NOMO-1 treated with dmso at 0.1 percent for 144 hours (cell line): ENCODE measurements at regions not wholly inside any gene's neighbourhood (a gene's known extent, or its start where the extent isn't known, plus 50 kb on each side); places are given as distances from the start of the nearest gene placed in this dataset.

Experiments used
- DNase-seq: peaks from one replicate; lab custom pipeline; 2025; ENCODE audit not compliant: unreplicated experiment; lab: John Stamatoyannopoulos, UW

- no peak for DNase-seq
These were observed 338.8 kb downstream of the ANKRD7 start for GRCh38 chr7:118563311-118563710.

GRCh38 chr7:118572604-118573003, 348.1 kb downstream of the ANKRD7 start:
- DNase-seq, result no peak

- no peak for DNase-seq
These were observed 348.6 kb downstream of the ANKRD7 start for GRCh38 chr7:118573085-118573484.

- no peak for DNase-seq
These were observed 351.0 kb downstream of the ANKRD7 start for GRCh38 chr7:118575393-118575948.

- no peak for DNase-seq
These were observed 356.4 kb downstream of the ANKRD7 start for GRCh38 chr7:118580743-118581382.

- no peak for DNase-seq
These were observed 359.1 kb downstream of the ANKRD7 start for GRCh38 chr7:118583641-118584040.

- no peak for DNase-seq
These were observed 361.7 kb downstream of the ANKRD7 start for GRCh38 chr7:118586248-118586647.

GRCh38 chr7:118590107-118590506, 365.6 kb downstream of the ANKRD7 start:
- DNase-seq, result no peak

- no peak for DNase-seq
These were observed 377.6 kb downstream of the ANKRD7 start for GRCh38 chr7:118602090-118602489.

- no peak for DNase-seq
These were observed 382.1 kb downstream of the ANKRD7 start for GRCh38 chr7:118606602-118607001.

- no peak for DNase-seq
These were observed 384.7 kb downstream of the ANKRD7 start for GRCh38 chr7:118609207-118609606.

GRCh38 chr7:118615681-118616080, 391.2 kb downstream of the ANKRD7 start:
- DNase-seq, result no peak

- no peak for DNase-seq
These were observed 397.4 kb downstream of the ANKRD7 start for GRCh38 chr7:118621810-118622360.

GRCh38 chr7:118626739-118627138, 402.2 kb downstream of the ANKRD7 start:
- DNase-seq, result no peak

GRCh38 chr7:118627467-118627866, 403.0 kb downstream of the ANKRD7 start:
- no peak for DNase-seq

GRCh38 chr7:118629898-118630438, 405.5 kb downstream of the ANKRD7 start:
- DNase-seq, result no peak

GRCh38 chr7:118642396-118642795, 417.9 kb downstream of the ANKRD7 start:
- DNase-seq, result peak; percentile 24

GRCh38 chr7:118644346-118644745, 419.8 kb downstream of the ANKRD7 start:
- no peak for DNase-seq

- no peak for DNase-seq
These were observed 423.5 kb downstream of the ANKRD7 start for GRCh38 chr7:118648002-118648401.

- no peak for DNase-seq
These were observed 433.0 kb downstream of the ANKRD7 start for GRCh38 chr7:118657391-118658005.

GRCh38 chr7:118662266-118662665, 437.8 kb downstream of the ANKRD7 start:
- no peak for DNase-seq

GRCh38 chr7:118664498-118664897, 440.0 kb downstream of the ANKRD7 start:
- no peak for DNase-seq
